HEK293 (cell line): ENCODE measurements at regions not wholly inside any gene's neighbourhood (a gene's known extent, or its start where the extent isn't known, plus 50 kb on each side); places are given as distances from the start of the nearest gene placed in this dataset.

Source experiments
- CTCF ChIA-PET: fragments of 350-600 bp; formaldehyde crosslinking; extraction: SDS; loops from one replicate; lab custom pipeline; 2021; ENCODE audit warnings: antibody characterized with exemption; lab: Yijun Ruan, JAX
- POLR2A ChIA-PET: fragments of 300-600 bp; formaldehyde crosslinking; extraction: SDS; loops from one replicate; lab custom pipeline; 2020; ENCODE audit warnings: antibody characterized with exemption, inconsistent platforms; lab: Yijun Ruan, JAX
- H3K27ac ChIP-seq: fragments of 200-500 bp; sonication (Bioruptor generic); 2 replicates; pipeline ENCODE4 v1.5.1; 2014; ENCODE audit warnings: low read depth, low read length, control low read depth, inconsistent platforms; ENCODE audit errors: extremely low read depth
- H3K36me3 ChIP-seq, 2 experiments: fragments of 200-500 bp in 1 of 2; sonication (Bioruptor generic) in 1 of 2; 1 replicate in 1 of 2; 2 replicates in 1 of 2; pipeline ENCODE4 v1.5.1; 2014 to 2017; ENCODE audit warnings: inconsistent platforms in 2 of 2, low read length in 2 of 2; ENCODE audit not compliant: control insufficient read depth in 2 of 2, insufficient read depth in 1 of 2
- H3K4me1 ChIP-seq: fragments of 200-500 bp; sonication (Bioruptor generic); 2 replicates; pipeline ENCODE4 v1.5.1; 2014; ENCODE audit warnings: mild to moderate bottlenecking, low read length, inconsistent platforms; ENCODE audit not compliant: control insufficient read depth, insufficient read depth
- H3K4me3 ChIP-seq: 2 replicates; pipeline ENCODE4 v1.5.1; 2011; ENCODE audit warnings: low read depth, mild to moderate bottlenecking, control low read depth, low read length, moderate library complexity
- H3K9me3 ChIP-seq: fragments of 200-500 bp; sonication (Bioruptor generic); 2 replicates; pipeline ENCODE4 v1.5.1; 2014; ENCODE audit warnings: low read depth, low read length, inconsistent platforms; ENCODE audit not compliant: control insufficient read depth, insufficient read depth
- BCL11A ChIP-seq: fragments of 450-650 bp; formaldehyde crosslinking; IDR thresholded peaks from 2 replicates; pipeline ENCODE4 v1.5.1; 2016; ENCODE audit warnings: low read depth, missing biosample characterization, missing genetic modification characterization
- CTCF ChIP-seq: fragments of 450-650 bp; formaldehyde crosslinking; IDR thresholded peaks from 2 replicates; pipeline ENCODE4 v1.5.1; 2016; ENCODE audit warnings: missing biosample characterization, missing genetic modification characterization
- EGR2 ChIP-seq: fragments of 450-650 bp; formaldehyde crosslinking; IDR thresholded peaks from 2 replicates; pipeline ENCODE4 v1.5.1; 2016; ENCODE audit warnings: low read depth, missing biosample characterization, missing genetic modification characterization
- GLIS2 ChIP-seq: fragments of 450-650 bp; formaldehyde crosslinking; IDR thresholded peaks from 2 replicates; pipeline ENCODE4 v1.5.1; 2016; ENCODE audit warnings: missing biosample characterization, missing genetic modification characterization
- PRDM6 ChIP-seq: fragments of 450-650 bp; formaldehyde crosslinking; IDR thresholded peaks from 2 replicates; pipeline ENCODE4 v1.5.1; 2017; ENCODE audit warnings: missing biosample characterization, missing genetic modification characterization
- WT1 ChIP-seq: fragments of 450-650 bp; formaldehyde crosslinking; IDR thresholded peaks from 2 replicates; pipeline ENCODE4 v1.5.1; 2016; ENCODE audit warnings: missing biosample characterization, missing genetic modification characterization
- ZBTB20 ChIP-seq: fragments of 450-650 bp; formaldehyde crosslinking; IDR thresholded peaks from 2 replicates; pipeline ENCODE4 v1.5.1; 2016; ENCODE audit warnings: missing biosample characterization, missing genetic modification characterization
- ZBTB21 ChIP-seq: fragments of 450-650 bp; formaldehyde crosslinking; IDR thresholded peaks from 2 replicates; pipeline ENCODE4 v1.5.1; 2017; ENCODE audit warnings: missing biosample characterization, missing genetic modification characterization
- ZBTB26 ChIP-seq: fragments of 450-650 bp; formaldehyde crosslinking; optimal IDR thresholded peaks from 2 replicates; pipeline ENCODE3; 2016; ENCODE audit warnings: missing biosample characterization, mild to moderate bottlenecking, missing genetic modification characterization
- ZBTB8A ChIP-seq: fragments of 450-650 bp; formaldehyde crosslinking; IDR thresholded peaks from 2 replicates; pipeline ENCODE4 v1.5.1; 2016; ENCODE audit warnings: missing biosample characterization, missing genetic modification characterization
- ZNF148 ChIP-seq: fragments of 450-650 bp; formaldehyde crosslinking; IDR thresholded peaks from 2 replicates; pipeline ENCODE4 v1.5.0; 2017; ENCODE audit warnings: missing biosample characterization, missing genetic modification characterization, borderline replicate concordance
- ZNF350 ChIP-seq: fragments of 450-650 bp; formaldehyde crosslinking; IDR thresholded peaks from 2 replicates; pipeline ENCODE4 v1.5.0; 2017; ENCODE audit warnings: missing biosample characterization, mild to moderate bottlenecking, missing genetic modification characterization
- ZNF416 ChIP-seq: fragments of 450-650 bp; formaldehyde crosslinking; IDR thresholded peaks from 2 replicates; pipeline ENCODE4 v1.5.1; 2016; ENCODE audit warnings: missing biosample characterization, missing genetic modification characterization
- ZNF555 ChIP-seq: fragments of 450-650 bp; formaldehyde crosslinking; conservative IDR thresholded peaks from 2 replicates; pipeline ENCODE4 v1.5.1; 2017; ENCODE audit warnings: missing biosample characterization, mild to moderate bottlenecking, missing genetic modification characterization, inconsistent platforms
- ZNF580 ChIP-seq: fragments of 450-650 bp; formaldehyde crosslinking; IDR thresholded peaks from 2 replicates; pipeline ENCODE4 v1.5.1; 2016; ENCODE audit warnings: missing biosample characterization, missing genetic modification characterization
- ZNF707 ChIP-seq: fragments of 450-650 bp; formaldehyde crosslinking; IDR thresholded peaks from 2 replicates; pipeline ENCODE4 v1.5.1; 2016; ENCODE audit warnings: missing biosample characterization, missing genetic modification characterization
- ZNF747 ChIP-seq: fragments of 450-650 bp; formaldehyde crosslinking; IDR thresholded peaks from 2 replicates; pipeline ENCODE4 v1.5.1; 2016; ENCODE audit warnings: missing biosample characterization, missing genetic modification characterization
- ZNF843 ChIP-seq: fragments of 450-650 bp; formaldehyde crosslinking; IDR thresholded peaks from 2 replicates; pipeline ENCODE4 v1.5.1; 2016; ENCODE audit warnings: missing biosample characterization, missing genetic modification characterization
- ZSCAN18 ChIP-seq: fragments of 450-650 bp; formaldehyde crosslinking; IDR thresholded peaks from 2 replicates; pipeline ENCODE4 v1.5.1; 2016; ENCODE audit warnings: missing biosample characterization, missing genetic modification characterization

GRCh38 chr3:127088511-127089351, 104.2 kb upstream of the PRR23E start:
- Histone ChIP-seq H3K36me3 (no peaks in the 10 kb centered on the region), H3K27ac (no peak overlapping the region), H3K4me3 (no peak overlapping the region), H3K9me3 (no peaks in the 10 kb centered on the region), H3K4me1 (no peaks in the 10 kb centered on the region)
- TF ChIP-seq GLIS2 (tag by site-specific recombination) (no peak), EGR2 (tag by site-specific recombination) (no peak), PRDM6 (tag by site-specific recombination) (no peak), ZNF350 (tag by site-specific recombination) (no peak), ZNF747 (tag by site-specific recombination) (no peak), ZNF555 (tag by site-specific recombination) (no peak), ZSCAN18 (tag by site-specific recombination) (no peak), ZBTB21 (tag by site-specific recombination) (no peak), ZBTB20 (tag by site-specific recombination) (no peak), ZNF843 (tag by site-specific recombination) (no peak)
- POLR2A ChIA-PET: no interaction called here
- CTCF ChIA-PET: no interaction called here

GRCh38 chr3:127089486-127090145, 103.3 kb upstream of the PRR23E start:
- Histone ChIP-seq H3K4me1 (no peaks in the 10 kb centered on the region), H3K27ac (no peak overlapping the region), H3K4me3 (no peak overlapping the region), H3K36me3 (no peaks in the 10 kb centered on the region), H3K9me3 (no peaks in the 10 kb centered on the region)
- CTCF ChIA-PET: no interaction called here
- TF ChIP-seq ZNF580 (tag by site-specific recombination) (no peak), BCL11A (tag by site-specific recombination) (no peak)
- POLR2A ChIA-PET: no interaction called here

GRCh38 chr3:127090218-127091160, 102.4 kb upstream of the PRR23E start:
- Histone ChIP-seq H3K4me3 (no peak overlapping the region), H3K27ac (no peak overlapping the region), H3K36me3 (no peaks in the 10 kb centered on the region), H3K4me1 (no peaks in the 10 kb centered on the region), H3K9me3 (no peaks in the 10 kb centered on the region)
- CTCF ChIA-PET: no interaction called here
- POLR2A ChIA-PET: no interaction called here
- no peak for TF ChIP-seq WT1 (tag by site-specific recombination)
- no peak for TF ChIP-seq ZBTB26 (tag by site-specific recombination)
- no peak for TF ChIP-seq ZNF707
- no peak for TF ChIP-seq ZNF148 (tag by site-specific recombination)
- no peak for TF ChIP-seq ZNF416 (tag by site-specific recombination)
- TF ChIP-seq ZBTB8A: no peak
- no peak for TF ChIP-seq CTCF (tag by site-specific recombination)
